ENCODE measurements at regions not wholly inside any gene's neighbourhood (a gene's known extent, or its start where the extent isn't known, plus 50 kb on each side); places are given as distances from the start of the nearest gene placed in this dataset.
A peak's percentile ranks its signal among the peaks of the same experiment; 100 is the strongest.

- ATAC-seq: peak; percentile 89
- peaks cover 0 to 22% of the 10 kb centered on the region in 2 donors for H3K36me3 ChIP-seq
- DNase-seq: peak in 2 of 4 donors; percentile 60 to 83
- no peaks in the 10 kb centered on the region for H3K9me3 ChIP-seq
- no peak overlapping the region for H3K4me3 ChIP-seq
- TF ChIP-seq, protein P1, sequence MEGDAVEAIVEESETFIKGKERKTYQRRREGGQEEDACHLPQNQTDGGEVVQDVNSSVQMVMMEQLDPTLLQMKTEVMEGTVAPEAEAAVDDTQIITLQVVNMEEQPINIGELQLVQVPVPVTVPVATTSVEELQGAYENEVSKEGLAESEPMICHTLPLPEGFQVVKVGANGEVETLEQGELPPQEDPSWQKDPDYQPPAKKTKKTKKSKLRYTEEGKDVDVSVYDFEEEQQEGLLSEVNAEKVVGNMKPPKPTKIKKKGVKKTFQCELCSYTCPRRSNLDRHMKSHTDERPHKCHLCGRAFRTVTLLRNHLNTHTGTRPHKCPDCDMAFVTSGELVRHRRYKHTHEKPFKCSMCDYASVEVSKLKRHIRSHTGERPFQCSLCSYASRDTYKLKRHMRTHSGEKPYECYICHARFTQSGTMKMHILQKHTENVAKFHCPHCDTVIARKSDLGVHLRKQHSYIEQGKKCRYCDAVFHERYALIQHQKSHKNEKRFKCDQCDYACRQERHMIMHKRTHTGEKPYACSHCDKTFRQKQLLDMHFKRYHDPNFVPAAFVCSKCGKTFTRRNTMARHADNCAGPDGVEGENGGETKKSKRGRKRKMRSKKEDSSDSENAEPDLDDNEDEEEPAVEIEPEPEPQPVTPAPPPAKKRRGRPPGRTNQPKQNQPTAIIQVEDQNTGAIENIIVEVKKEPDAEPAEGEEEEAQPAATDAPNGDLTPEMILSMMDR (IDR thresholded peaks at IDR 0.05): no peak
- H3K4me1 ChIP-seq: peaks cover 23 to 34% of the 10 kb centered on the region in 2 donors
- no peaks in the 10 kb centered on the region for H3K27me3 ChIP-seq
- H3K27ac ChIP-seq: peak overlapping the region; percentile 21 to 28
- intact Hi-C loops (cut with DNase I): no loop called here
These were observed 74.6 kb upstream of the NPAS1 start for GRCh38 chr19:46944918-46945628.

GRCh38 chr19:46945694-46946489 lies 73.7 kb upstream of the NPAS1 start:
- ATAC-seq (peak; percentile 50), DNase-seq (peak in 1 of 4 donors; percentile 44)
- TF ChIP-seq, protein P1 (IDR thresholded peaks at IDR 0.05): no peak
- Histone ChIP-seq H3K27me3 (no peaks in the 10 kb centered on the region), H3K27ac (peak overlapping the region; percentile 28 to 33), H3K4me1 (peaks cover 27 to 36% of the 10 kb centered on the region in 2 donors), H3K4me3 (no peak overlapping the region), H3K9me3 (no peaks in the 10 kb centered on the region), H3K36me3 (peaks cover 0 to 21% of the 10 kb centered on the region in 2 donors)
- intact Hi-C loops (cut with DNase I): no loop called here

DNA sequence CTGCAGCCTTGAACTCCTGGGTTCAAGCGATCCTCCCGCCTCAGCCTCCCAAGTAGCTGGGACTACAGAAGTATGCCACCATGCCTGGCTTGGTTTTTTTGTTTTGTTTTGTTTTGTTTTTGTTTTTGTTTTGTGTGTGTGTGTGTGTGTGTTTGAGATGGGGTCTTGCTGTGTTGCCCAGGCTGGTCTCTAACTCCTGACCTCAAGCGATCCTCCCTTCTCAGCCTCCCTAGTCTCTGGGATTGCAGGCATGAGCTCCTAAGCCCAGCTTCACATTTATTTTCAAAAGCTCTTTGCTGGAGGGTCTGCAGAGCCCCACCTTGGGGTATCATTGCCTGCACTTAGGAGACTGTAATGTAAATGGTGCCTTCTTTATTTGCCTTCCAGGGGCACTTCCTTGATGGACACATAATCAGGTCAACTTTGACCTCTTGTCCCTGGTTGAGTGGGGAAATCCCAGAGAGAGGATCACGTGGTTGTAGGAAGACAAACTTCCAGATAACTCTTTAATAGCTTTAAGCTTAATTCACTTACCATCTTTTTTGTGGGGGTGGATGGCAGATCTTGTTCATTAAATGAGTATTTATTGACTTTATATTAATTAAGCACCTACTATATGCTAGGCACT lies 72.9 kb upstream of the NPAS1 start:
- ATAC-seq (no peak), DNase-seq (no peak)
- TF ChIP-seq, protein P1 (IDR thresholded peaks at IDR 0.05): no peak
- no peak overlapping the region for H3K4me3 ChIP-seq
- no peak overlapping the region for H3K27ac ChIP-seq
- H3K9me3 ChIP-seq: no peaks in the 10 kb centered on the region
- H3K27me3 ChIP-seq: no peaks in the 10 kb centered on the region
- peaks cover 30 to 40% of the 10 kb centered on the region in 2 donors for H3K4me1 ChIP-seq
- H3K36me3 ChIP-seq: peaks cover 0 to 21% of the 10 kb centered on the region in 2 donors
- intact Hi-C loops (cut with DNase I): no loop called here

DNA sequence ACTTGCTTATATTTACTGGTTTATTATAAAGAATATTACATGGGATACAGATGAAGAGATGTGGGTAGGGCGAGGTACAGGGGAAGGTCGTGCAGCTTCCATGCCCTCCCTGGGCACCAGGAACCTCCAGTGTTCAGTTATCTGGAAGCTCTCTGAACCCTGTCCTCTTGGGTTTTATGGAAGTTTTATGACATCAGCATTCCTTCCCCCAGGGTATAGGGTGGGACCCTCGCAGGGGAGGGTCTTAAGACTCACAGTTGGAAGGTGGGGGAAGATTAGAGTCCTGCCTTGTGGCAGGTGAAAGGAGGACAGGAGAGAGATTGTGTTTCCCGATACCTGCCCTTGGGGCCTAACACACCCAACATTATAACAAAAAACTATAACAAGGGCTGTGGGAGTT lies 71.8 kb upstream of the NPAS1 start:
- intact Hi-C loops (cut with DNase I): no loop called here
- Histone ChIP-seq H3K36me3 (peaks cover 0 to 14% of the 10 kb centered on the region in 2 donors), H3K4me3 (no peak overlapping the region), H3K9me3 (no peaks in the 10 kb centered on the region), H3K27me3 (no peaks in the 10 kb centered on the region), H3K27ac (no peak overlapping the region), H3K4me1 (peaks cover 32 to 39% of the 10 kb centered on the region in 2 donors)
- ATAC-seq (no peak), DNase-seq (no peak)
- TF ChIP-seq, protein P1 (IDR thresholded peaks at IDR 0.05): no peak

Measured in left lung (tissue), 4 donors.